HG03521 (cell line): ENCODE measurements at regions not wholly inside any gene's neighbourhood (a gene's known extent, or its start where the extent isn't known, plus 50 kb on each side); places are given as distances from the start of the nearest gene placed in this dataset.
"Not testable (repeated sequence)": the region's sequence is repeated elsewhere in the genome, so short reads cannot be mapped to it uniquely, and the experiment has no call there.

Experiments
- ATAC-seq: cut with Tn5 transposase; IDR thresholded peaks from one replicate; pipeline ENCODE4 v1.9.1; 2021; ENCODE audit warnings: mild to moderate bottlenecking, moderate library complexity; ENCODE audit not compliant: unreplicated experiment

GRCh38 chr11:42925916-42926315, 385.9 kb upstream of the API5 start:
- ATAC-seq, result no peak

DNA sequence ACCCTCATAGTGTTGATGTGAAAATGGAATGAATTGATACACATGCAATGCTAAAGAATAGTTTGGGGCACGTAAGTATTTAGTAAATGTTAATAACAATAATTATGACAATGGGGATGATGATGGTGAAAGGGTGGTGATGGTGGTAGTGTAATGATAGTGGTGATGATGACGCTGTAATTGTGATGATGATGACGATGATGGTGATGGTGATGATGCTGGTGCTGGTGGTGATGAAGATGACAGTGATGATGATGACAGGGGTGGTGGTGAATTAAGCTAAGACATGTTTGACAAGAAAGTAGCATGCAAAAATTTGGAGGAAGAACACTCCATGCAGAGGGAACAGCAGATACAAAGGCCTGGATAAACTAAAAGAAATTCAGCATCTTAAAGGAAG, 364.4 kb upstream of the API5 start:
- ATAC-seq, result no peak

DNA sequence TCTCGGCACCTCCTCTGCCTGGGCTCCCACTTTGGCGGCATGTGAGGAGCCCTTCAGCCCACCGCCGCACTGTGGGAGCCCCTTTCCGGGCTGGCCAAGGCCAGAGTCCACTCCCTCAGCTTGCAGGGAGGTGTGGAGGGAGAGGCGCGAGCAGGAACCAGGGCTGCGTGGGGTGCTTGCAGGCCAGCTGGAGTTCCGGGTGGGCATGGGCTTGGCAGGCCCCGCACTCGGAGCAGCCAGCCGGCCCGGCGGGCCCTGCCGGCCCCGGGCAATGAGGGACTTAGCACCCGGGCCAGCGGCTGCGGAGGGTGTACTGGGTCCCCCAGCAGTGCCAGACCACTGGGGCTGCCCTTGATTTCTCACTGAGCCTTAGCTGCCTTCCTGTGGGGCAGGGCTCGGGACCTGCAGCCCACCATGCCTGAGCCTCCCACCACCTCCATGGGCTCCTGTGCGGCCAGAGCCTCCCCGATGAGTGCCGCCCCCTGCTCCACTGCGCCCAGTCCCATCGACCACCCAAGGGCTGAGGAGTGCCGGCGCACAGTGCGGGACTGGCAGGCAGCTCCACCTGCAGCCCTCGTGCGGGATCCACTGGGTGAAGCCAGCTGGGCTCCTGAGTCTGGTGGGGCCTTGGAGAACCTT, 361.9 kb upstream of the API5 start:
- ATAC-seq, result not testable (repeated sequence)

DNA sequence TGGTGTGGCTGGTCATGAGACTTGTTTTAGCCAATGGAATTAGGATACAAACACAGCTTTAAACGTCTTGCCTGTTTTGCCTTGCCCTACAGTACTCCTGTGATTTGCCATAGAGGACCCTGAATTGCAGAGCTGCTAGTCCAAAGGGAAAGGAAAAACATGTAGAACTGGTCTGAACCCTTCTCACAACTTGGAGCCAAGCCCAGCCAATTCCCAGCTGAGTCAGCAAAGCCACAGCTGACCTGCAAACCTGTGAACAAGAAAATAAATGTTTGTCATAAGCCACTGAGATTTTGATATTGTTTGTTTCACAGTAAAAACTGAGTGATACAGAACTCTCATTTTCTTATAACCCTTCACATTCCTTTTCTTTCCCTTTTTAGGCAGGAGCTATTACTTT, 360.5 kb upstream of the API5 start:
- ATAC-seq, result no peak

- ATAC-seq, result no peak
Observed at GRCh38 chr11:42957831-42958230, 354.0 kb upstream of the API5 start.

DNA sequence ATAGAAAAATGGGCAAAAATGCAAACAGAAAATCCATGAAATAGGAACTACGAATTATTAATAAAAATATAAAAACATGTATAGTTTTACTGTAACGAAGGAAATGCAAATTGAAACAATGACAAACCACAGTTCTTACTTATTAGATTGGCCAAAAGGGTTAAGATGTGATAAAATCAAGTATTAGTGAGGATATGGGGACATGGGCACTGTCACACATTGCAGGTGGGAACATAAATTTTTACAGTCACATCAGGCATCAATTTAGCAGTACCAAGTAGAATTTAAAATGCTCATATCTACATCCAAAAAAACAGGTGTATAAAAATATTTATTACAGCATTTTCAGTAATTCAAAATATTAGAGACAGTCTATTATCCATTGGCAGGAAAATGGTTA, 353.2 kb upstream of the API5 start:
- no peak for ATAC-seq

- no peak for ATAC-seq
Observed at GRCh38 chr11:42960521-42961088, 351.2 kb upstream of the API5 start.

DNA sequence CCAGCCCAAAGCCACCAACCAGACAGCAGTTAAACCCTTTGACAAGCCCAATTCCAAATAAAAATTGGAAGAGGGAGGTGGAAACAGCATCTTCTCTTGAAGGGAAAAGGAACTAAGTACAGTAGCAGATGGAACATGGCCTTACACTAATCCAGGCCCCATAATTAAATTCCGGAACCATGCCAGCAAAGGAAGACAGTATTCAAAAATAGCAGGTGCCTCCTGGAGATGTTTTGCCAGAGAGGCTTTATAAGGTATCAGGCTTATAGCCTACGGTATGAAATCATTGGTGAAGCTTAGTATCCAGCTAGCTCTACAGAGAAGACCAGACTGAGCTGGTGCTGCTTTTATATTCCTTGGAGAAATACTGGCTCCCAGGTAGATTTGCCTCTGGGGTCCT, 344.1 kb upstream of the API5 start:
- ATAC-seq, result no peak

DNA sequence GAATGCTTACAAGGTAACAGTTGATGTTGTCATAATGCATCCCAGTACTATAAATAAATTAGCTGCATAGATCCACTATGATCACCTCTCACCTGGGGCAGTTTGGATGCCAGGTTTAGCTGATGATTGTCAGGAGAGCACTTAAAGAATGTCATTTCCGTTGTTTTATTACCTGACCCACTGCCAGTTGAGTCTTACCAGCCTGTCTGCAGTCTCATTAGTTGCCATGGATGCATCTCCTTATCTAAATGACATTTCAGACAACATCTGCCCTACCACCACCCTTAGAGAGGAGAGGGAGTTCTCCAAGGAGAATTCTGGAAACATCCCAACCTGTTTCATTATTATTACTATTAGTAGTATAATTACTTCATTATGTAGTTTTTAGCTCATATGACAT, 339.1 kb upstream of the API5 start:
- ATAC-seq, result no peak

GRCh38 chr11:42974510-42975179, 337.2 kb upstream of the API5 start:
- ATAC-seq, result no peak

DNA sequence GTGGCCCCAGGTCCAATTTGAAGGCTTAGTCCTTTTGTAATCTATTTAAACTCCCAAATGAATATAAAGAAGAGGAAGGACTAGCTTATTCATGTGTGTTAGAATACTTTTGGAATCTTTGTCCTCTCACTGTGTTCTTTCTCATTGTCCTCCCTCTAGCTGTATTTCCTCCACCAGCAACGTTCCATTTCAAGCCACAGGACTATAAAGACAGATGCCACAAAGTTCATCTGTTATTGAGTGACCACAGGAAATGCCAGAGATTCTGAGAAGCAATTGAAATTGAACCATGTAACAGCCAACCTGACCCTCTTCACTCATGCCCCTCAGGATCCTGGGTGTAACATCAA, 336.6 kb upstream of the API5 start:
- no peak for ATAC-seq

DNA sequence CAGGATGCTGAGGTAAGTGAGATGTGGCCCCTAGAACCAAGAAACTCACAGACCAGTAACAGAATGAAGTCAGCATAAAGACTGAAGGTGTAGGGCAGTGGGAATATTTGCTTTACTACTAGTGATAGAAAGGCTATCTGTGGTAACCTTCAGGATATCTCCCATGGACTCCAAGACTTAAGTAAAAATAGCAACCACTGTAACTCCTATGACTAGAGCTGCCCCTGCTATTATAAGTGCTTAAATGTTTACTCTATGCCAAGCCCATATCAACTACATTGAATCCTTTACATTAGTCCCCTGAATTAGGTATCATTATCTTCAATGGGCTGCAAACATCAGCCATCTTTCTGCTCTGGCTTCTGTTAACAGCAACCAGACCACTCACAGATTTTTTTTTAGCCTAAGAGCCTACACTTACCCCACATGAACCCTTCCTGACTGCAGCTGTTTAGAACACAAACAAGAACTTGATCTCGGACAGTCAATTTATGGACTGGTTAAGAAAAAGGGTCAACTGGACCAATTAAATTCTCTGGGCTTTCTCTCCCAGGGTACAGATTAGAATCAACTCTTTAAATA, 335.1 kb upstream of the API5 start:
- no peak for ATAC-seq

DNA sequence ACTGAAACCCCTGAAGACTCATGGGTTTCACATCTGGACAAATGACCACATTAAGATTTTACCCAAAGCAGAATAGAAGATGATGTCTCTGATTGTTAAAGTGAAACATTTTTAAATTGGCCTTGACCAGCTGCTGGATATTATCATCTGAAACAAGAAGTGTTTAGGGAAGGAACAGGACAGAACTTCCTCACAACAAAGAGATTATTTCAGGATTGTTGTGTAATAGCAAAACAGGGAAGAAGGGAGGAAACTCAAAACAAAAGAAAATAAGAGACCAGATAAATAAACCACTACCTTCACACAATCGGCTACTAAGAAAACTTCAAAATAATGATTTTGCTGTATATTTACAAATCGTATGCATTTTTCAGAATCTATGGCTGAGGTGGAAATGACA, 319.2 kb upstream of the API5 start:
- ATAC-seq, result no peak

GRCh38 chr11:42996421-42997307, 315.1 kb upstream of the API5 start:
- no peak for ATAC-seq

DNA sequence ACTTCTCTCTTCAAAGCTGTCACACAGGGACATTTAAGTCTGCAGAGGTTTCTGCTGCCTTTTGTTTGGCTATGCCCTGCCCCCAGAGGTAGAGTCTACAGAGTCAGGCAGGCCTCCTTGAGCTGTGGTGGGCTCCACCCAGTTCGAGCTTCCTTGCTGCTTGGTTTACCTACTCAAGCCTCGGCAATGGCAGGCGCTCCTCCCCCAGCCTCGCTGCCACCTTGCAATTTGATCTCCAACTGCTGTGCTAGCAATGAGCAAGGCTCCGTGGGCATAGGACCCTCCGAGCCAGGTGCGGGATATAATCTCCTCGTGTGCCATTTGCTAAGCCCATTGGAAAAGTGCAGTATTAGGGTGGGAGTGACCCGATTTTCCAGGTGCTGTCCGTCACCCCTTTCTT, 306.9 kb upstream of the API5 start:
- ATAC-seq, result not testable (repeated sequence)

GRCh38 chr11:43010042-43010441, 301.8 kb upstream of the API5 start:
- ATAC-seq, result no peak

DNA sequence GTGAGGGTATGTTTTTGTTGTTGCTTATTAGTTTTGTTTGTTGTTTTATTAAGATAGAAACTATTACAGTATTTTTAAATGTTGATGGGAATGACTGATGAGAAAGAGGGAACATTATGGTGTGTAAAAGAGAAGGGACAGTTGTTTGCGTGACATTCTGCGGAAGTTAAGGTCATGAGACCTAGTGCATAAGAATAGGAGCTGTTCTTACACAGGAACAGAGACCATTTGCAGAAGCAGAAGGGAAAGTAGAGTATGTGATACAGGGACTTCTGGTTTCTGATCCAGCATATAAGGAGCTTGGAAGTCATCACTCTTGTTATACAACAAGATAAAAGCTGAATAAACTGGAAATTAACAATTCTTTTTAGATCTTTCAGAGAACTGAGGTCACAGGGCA, 299.2 kb upstream of the API5 start:
- ATAC-seq, result no peak

- no peak for ATAC-seq
Observed at GRCh38 chr11:43021466-43021865, 290.3 kb upstream of the API5 start.

GRCh38 chr11:43034341-43034740, 277.5 kb upstream of the API5 start:
- ATAC-seq, result no peak

DNA sequence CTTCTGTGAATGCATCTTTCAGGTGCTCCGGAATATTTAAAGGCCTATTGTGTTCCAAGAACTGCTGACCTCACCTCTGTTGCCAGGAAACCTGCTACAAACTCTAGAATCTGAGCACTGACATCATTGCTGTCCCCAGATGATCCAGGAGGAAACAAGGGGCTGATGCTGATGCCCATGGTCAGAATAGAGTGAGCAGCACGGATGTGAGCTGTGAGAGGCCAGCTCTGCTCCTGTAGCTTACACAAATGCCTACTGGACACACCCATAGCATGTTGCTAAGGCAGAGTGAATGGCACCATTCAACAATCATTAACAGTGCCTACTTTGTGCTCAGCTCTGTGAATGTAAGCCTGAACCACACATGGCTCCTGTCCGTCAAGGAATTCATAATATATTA, 276.7 kb upstream of the API5 start:
- no peak for ATAC-seq

- ATAC-seq, result no peak
Observed at GRCh38 chr11:43053638-43054412, 258.0 kb upstream of the API5 start.
